SK-N-SH (cell line): ENCODE measurements at regions not wholly inside any gene's neighbourhood (a gene's known extent, or its start where the extent isn't known, plus 50 kb on each side); places are given as distances from the start of the nearest gene placed in this dataset.

Experiments
- CTCF ChIA-PET: fragments of 300-600, 350-600 bp; formaldehyde crosslinking; extraction: SDS; loops from one replicate; lab custom pipeline; 2021; lab: Yijun Ruan, JAX
- POLR2A ChIA-PET: fragments of 350-600 bp; sonication (Branson Sonifier 250); formaldehyde crosslinking; extraction: SDS; loops from one replicate; lab custom pipeline; 2020; ENCODE audit warnings: antibody characterized with exemption, inconsistent platforms; lab: Yijun Ruan, JAX
- DNase-seq: peaks from one replicate; pipeline ENCODE4 v3.0.0; 2012
- H2AFZ ChIP-seq: fragments of 200-600 bp; sonication (generic); 2 replicates; pipeline ENCODE4 v1.8.1; 2016; ENCODE audit warnings: antibody characterized with exemption, mild to moderate bottlenecking, low read depth
- H3F3A ChIP-seq: fragments of 200-600 bp; sonication (generic); replicated peaks from 2 replicates; pipeline ENCODE3; 2016; ENCODE audit warnings: antibody characterized with exemption, mild to moderate bottlenecking; ENCODE audit not compliant: insufficient read depth
- H3K27ac ChIP-seq, 2 experiments: fragments of 200-500 bp in 1 of 2; fragments of 200-600 bp in 1 of 2; sonication (Bioruptor generic) in 1 of 2; sonication (generic), shearing (Covaris generic) in 1 of 2; 2 replicates each; pipeline versions ENCODE4 v1.5.1 to v1.6.1; 2014 to 2016; ENCODE audit warnings: low read depth in 2 of 2, inconsistent platforms in 1 of 2, low read length in 1 of 2, mild to moderate bottlenecking in 1 of 2, mixed read lengths in 1 of 2
- H3K27me3 ChIP-seq: fragments of 200-600 bp; sonication (generic), shearing (Covaris generic); 2 replicates; pipeline ENCODE4 v1.6.1; 2016; ENCODE audit warnings: mixed run types; ENCODE audit not compliant: insufficient read depth
- H3K36me3 ChIP-seq, 2 experiments: fragments of 200-500 bp in 1 of 2; fragments of 200-600 bp in 1 of 2; sonication (Bioruptor generic) in 1 of 2; sonication (generic) in 1 of 2; replicated peaks in 1 of 2; 2 replicates each; pipeline versions ENCODE3 to v1.5.1; 2014 to 2016; ENCODE audit warnings: low read length in 1 of 2, mild to moderate bottlenecking in 1 of 2; ENCODE audit not compliant: insufficient read depth in 2 of 2, control insufficient read depth in 1 of 2
- H3K4me1 ChIP-seq, 2 experiments: fragments of 200-500 bp in 1 of 2; fragments of 200-600 bp in 1 of 2; sonication (Bioruptor generic) in 1 of 2; sonication (generic), shearing (Covaris generic) in 1 of 2; 2 replicates each; pipeline versions ENCODE4 v1.5.1 to v1.6.1; 2014 to 2016; ENCODE audit warnings: low read depth in 1 of 2, low read length in 1 of 2, mixed run types in 1 of 2; ENCODE audit not compliant: insufficient read depth in 2 of 2, control insufficient read depth in 1 of 2
- H3K4me2 ChIP-seq: fragments of 200-600 bp; sonication (generic), shearing (Covaris generic); 2 replicates; pipeline ENCODE4 v1.6.1; 2017; ENCODE audit warnings: mixed run types
- H3K4me3 ChIP-seq, 2 experiments: fragments of 200-500 bp in 1 of 2; fragments of 200-600 bp in 1 of 2; sonication (Bioruptor generic) in 1 of 2; sonication (generic), shearing (Covaris generic) in 1 of 2; 2 replicates each; pipeline versions ENCODE4 v1.5.1 to v1.8.1; 2014 to 2016; ENCODE audit warnings: low read depth in 2 of 2, inconsistent platforms in 1 of 2, low read length in 1 of 2, mild to moderate bottlenecking in 1 of 2, mixed read lengths in 1 of 2, moderate library complexity in 1 of 2
- H3K79me2 ChIP-seq: fragments of 200-600 bp; sonication (generic); 2 replicates; pipeline ENCODE4 v1.8.1; 2017; ENCODE audit warnings: mild to moderate bottlenecking; ENCODE audit not compliant: insufficient read depth
- H3K9ac ChIP-seq: fragments of 200-600 bp; sonication (generic); 2 replicates; pipeline ENCODE4 v1.6.1; 2017; ENCODE audit warnings: mixed run types
- H3K9me2 ChIP-seq: fragments of 200-600 bp; sonication (generic); 2 replicates; pipeline ENCODE4 v1.6.1; 2017; ENCODE audit warnings: mixed run types
- H3K9me3 ChIP-seq: fragments of 200-600 bp; sonication (generic); 2 replicates; pipeline ENCODE4 v1.6.1; 2017; ENCODE audit warnings: mixed run types, mild to moderate bottlenecking, moderate library complexity
- H4K20me1 ChIP-seq: fragments of 200-600 bp; sonication (generic); 2 replicates; pipeline ENCODE4 v1.6.1; 2017; ENCODE audit warnings: mild to moderate bottlenecking, mixed run types; ENCODE audit not compliant: insufficient read depth
- CHD2 ChIP-seq: fragments of 150-350 bp; IDR thresholded peaks from 2 replicates; pipeline ENCODE4 v1.6.1; 2018; ENCODE audit warnings: low read length; ENCODE audit not compliant: partially characterized antibody
- ELF1 ChIP-seq: IDR thresholded peaks from 2 replicates; pipeline ENCODE4 v1.4.0; 2012
- EZH2phosphoT487 ChIP-seq: fragments of 200-600 bp; sonication (generic); IDR thresholded peaks from 2 replicates; pipeline ENCODE4 v1.6.1; 2017; ENCODE audit warnings: low read depth, mixed run types, mild to moderate bottlenecking, antibody characterized with exemption, moderate library complexity, borderline replicate concordance
- FOSL2 ChIP-seq: IDR thresholded peaks from 2 replicates; pipeline ENCODE4 v1.4.0; 2012; ENCODE audit warnings: low read depth, mild to moderate bottlenecking, moderate library complexity, borderline replicate concordance
- FOXM1 ChIP-seq: IDR thresholded peaks from 2 replicates; pipeline ENCODE4 v1.4.0; 2012; ENCODE audit warnings: low read depth, mild to moderate bottlenecking
- GABPA ChIP-seq: IDR thresholded peaks from 2 replicates; pipeline ENCODE4 v1.4.0; 2012; ENCODE audit warnings: low read depth, mild to moderate bottlenecking
- GATA2 ChIP-seq: sonication (generic); formaldehyde crosslinking; IDR thresholded peaks from 2 replicates; pipeline ENCODE4 v1.5.0; 2020; ENCODE audit warnings: mild to moderate bottlenecking, missing genetic modification reagents
- JUND ChIP-seq: IDR thresholded peaks from 2 replicates; pipeline ENCODE4 v1.4.0; 2012
- MAX ChIP-seq: IDR thresholded peaks from 2 replicates; pipeline ENCODE4 v1.4.0; 2012; ENCODE audit warnings: low read depth
- MXI1 ChIP-seq: IDR thresholded peaks from 2 replicates; pipeline ENCODE4 v1.6.1; 2012; ENCODE audit warnings: mild to moderate bottlenecking, low read depth, low read length, improper control_type of control experiment
- NFIC ChIP-seq: IDR thresholded peaks from 2 replicates; pipeline ENCODE4 v1.4.0; 2012; ENCODE audit warnings: borderline replicate concordance
- NRF1 ChIP-seq: IDR thresholded peaks from 2 replicates; pipeline ENCODE4 v1.6.1; 2012; ENCODE audit warnings: low read depth, mild to moderate bottlenecking, low read length
- POLR2AphosphoS5 ChIP-seq: IDR thresholded peaks from 2 replicates; pipeline ENCODE4 v1.6.1; 2012; ENCODE audit warnings: low read depth, low read length
- RCOR1 ChIP-seq: fragments of 150-350 bp; IDR thresholded peaks from 2 replicates; pipeline ENCODE4 v1.6.1; 2017; ENCODE audit warnings: antibody characterized with exemption, low read length
- RFX5 ChIP-seq: IDR thresholded peaks from 2 replicates; pipeline ENCODE4 v1.6.1; 2012; ENCODE audit warnings: mild to moderate bottlenecking, improper control_type of control experiment, low read length
- SIN3A ChIP-seq: IDR thresholded peaks from 2 replicates; pipeline ENCODE4 v1.6.1; 2012; ENCODE audit warnings: low read depth, mild to moderate bottlenecking, low read length, moderate library complexity, borderline replicate concordance
- SMC3 ChIP-seq: IDR thresholded peaks from 2 replicates; pipeline ENCODE4 v1.6.1; 2012; ENCODE audit warnings: low read depth, low read length, improper control_type of control experiment
- TAF1 ChIP-seq: IDR thresholded peaks from 2 replicates; pipeline ENCODE4 v1.6.1; 2012; ENCODE audit warnings: low read depth, mild to moderate bottlenecking, low read length, moderate library complexity, borderline replicate concordance
- TCF12 ChIP-seq: IDR thresholded peaks from 2 replicates; pipeline ENCODE4 v1.4.0; 2012
- TEAD4 ChIP-seq: IDR thresholded peaks from 2 replicates; pipeline ENCODE4 v1.4.0; 2012; ENCODE audit warnings: mild to moderate bottlenecking, borderline replicate concordance; ENCODE audit not compliant: insufficient read depth
- USF2 ChIP-seq: fragments of 150-350 bp; IDR thresholded peaks from 2 replicates; pipeline ENCODE4 v1.6.1; 2017; ENCODE audit warnings: antibody characterized with exemption, low read length, low read depth, borderline replicate concordance
- YY1 ChIP-seq: IDR thresholded peaks from 2 replicates; pipeline ENCODE4 v1.4.0; 2012; ENCODE audit warnings: low read depth, mild to moderate bottlenecking
- WGBS: methylation state at CpG from one replicate; pipeline ENCODE4 v1.1.6; 2017; ENCODE audit warnings: low lambda C conversion rate; 5-methylcytosine and 5-hydroxymethylcytosine counted together
- TF ChIP-seq, protein P1 (sequence below): fragments of 150-350 bp; IDR thresholded peaks from 2 replicates; pipeline ENCODE4 v1.6.1; 2016; ENCODE audit warnings: mild to moderate bottlenecking, low read depth, low read length
- TF ChIP-seq, protein P2 (sequence below): IDR thresholded peaks from 2 replicates; pipeline ENCODE4 v1.6.1; 2012; ENCODE audit warnings: mild to moderate bottlenecking, low read depth, low read length, moderate library complexity
- TF ChIP-seq, protein P3 (sequence below): fragments of 200-600 bp; sonication (generic); IDR thresholded peaks from 2 replicates; pipeline ENCODE4 v1.6.1; 2017; ENCODE audit warnings: antibody characterized with exemption, mild to moderate bottlenecking, moderate library complexity
- TF ChIP-seq, protein P4 (sequence below): IDR thresholded peaks from 2 replicates; pipeline ENCODE4; 2012

DNA sequence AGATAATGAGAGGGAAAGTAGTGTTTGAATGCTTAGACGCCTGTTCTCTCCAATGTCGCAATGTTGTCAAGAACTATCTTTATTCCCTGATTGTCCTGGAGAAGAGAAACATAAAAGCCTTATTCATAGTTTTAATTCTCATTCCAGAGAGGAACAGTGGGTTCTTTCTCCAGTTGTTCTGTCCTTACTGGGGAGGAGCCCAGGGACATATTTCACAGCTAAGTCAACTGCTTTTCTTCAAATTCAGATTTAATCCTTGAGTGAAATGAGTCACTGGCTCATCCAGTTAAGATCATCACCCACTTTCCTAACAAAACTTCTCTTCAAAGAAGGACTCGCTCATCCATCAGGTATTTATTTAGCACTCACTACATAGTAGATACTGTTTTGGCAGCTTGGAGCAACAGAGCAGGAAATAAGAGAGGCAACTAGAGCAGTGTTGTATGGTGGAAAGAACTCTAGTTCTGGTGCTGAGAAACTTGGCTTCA is 365.7 kb upstream of the USP24 start:
- no peaks in the 10 kb centered on the region for H3K79me2 ChIP-seq
- CTCF ChIA-PET, result interaction anchor here (0.7 to 1.2 kb wide), 3 partner anchors 22 to 997 kb away, joined by 3 to 4 read pairs (median 3); no protein-coding TSS in a partner anchor
- H3K9me3 ChIP-seq, result no peaks in the 10 kb centered on the region
- no peaks in the 10 kb centered on the region for H3K9me2 ChIP-seq
- peaks cover 21 to 28% of the 10 kb centered on the region in 2 experiments for H3K4me1 ChIP-seq
- peak overlapping the region; percentile 11; the same call in 1 of the 2 replicates for H3K4me2 ChIP-seq
- H3F3A ChIP-seq, result peaks cover 24% of the 10 kb centered on the region
- no peak for DNase-seq
- H2AFZ ChIP-seq, result no peak overlapping the region
- POLR2A ChIA-PET, result no interaction called here
- no peak overlapping the region for H3K9ac ChIP-seq
- no peak overlapping the region for H3K4me3 ChIP-seq
- H4K20me1 ChIP-seq, result no peaks in the 10 kb centered on the region
- WGBS, result 26% methylated on average over 3 of the region's 3 CpGs
- peak overlapping the region; percentile 43 to 86 for H3K27ac ChIP-seq
- no peaks in the 10 kb centered on the region for H3K36me3 ChIP-seq
- no peaks in the 10 kb centered on the region for H3K27me3 ChIP-seq
- TF ChIP-seq SIN3A (no peak), NRF1 (no peak), NFIC (peak; percentile 75), RFX5 (no peak), YY1 (no peak), EZH2phosphoT487 (no peak), GABPA (no peak), USF2 (no peak), MXI1 (no peak), GATA2 (CRISPR knock-in tag) (no peak), TEAD4 (peak; percentile 52; the same call in 1 of the 2 replicates), JUND (peak; percentile 78), FOSL2 (peak; percentile 89), POLR2AphosphoS5 (peak; percentile 44; the same call in 1 of the 2 replicates), RCOR1 (no peak), SMC3 (no peak), TCF12 (peak; percentile 93), CHD2 (no peak), TAF1 (no peak), MAX (no peak), FOXM1 (no peak), ELF1 (no peak)
- TF ChIP-seq, protein P1, sequence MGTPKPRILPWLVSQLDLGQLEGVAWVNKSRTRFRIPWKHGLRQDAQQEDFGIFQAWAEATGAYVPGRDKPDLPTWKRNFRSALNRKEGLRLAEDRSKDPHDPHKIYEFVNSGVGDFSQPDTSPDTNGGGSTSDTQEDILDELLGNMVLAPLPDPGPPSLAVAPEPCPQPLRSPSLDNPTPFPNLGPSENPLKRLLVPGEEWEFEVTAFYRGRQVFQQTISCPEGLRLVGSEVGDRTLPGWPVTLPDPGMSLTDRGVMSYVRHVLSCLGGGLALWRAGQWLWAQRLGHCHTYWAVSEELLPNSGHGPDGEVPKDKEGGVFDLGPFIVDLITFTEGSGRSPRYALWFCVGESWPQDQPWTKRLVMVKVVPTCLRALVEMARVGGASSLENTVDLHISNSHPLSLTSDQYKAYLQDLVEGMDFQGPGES, result no peak
- TF ChIP-seq, protein P2, sequence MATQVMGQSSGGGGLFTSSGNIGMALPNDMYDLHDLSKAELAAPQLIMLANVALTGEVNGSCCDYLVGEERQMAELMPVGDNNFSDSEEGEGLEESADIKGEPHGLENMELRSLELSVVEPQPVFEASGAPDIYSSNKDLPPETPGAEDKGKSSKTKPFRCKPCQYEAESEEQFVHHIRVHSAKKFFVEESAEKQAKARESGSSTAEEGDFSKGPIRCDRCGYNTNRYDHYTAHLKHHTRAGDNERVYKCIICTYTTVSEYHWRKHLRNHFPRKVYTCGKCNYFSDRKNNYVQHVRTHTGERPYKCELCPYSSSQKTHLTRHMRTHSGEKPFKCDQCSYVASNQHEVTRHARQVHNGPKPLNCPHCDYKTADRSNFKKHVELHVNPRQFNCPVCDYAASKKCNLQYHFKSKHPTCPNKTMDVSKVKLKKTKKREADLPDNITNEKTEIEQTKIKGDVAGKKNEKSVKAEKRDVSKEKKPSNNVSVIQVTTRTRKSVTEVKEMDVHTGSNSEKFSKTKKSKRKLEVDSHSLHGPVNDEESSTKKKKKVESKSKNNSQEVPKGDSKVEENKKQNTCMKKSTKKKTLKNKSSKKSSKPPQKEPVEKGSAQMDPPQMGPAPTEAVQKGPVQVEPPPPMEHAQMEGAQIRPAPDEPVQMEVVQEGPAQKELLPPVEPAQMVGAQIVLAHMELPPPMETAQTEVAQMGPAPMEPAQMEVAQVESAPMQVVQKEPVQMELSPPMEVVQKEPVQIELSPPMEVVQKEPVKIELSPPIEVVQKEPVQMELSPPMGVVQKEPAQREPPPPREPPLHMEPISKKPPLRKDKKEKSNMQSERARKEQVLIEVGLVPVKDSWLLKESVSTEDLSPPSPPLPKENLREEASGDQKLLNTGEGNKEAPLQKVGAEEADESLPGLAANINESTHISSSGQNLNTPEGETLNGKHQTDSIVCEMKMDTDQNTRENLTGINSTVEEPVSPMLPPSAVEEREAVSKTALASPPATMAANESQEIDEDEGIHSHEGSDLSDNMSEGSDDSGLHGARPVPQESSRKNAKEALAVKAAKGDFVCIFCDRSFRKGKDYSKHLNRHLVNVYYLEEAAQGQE, result no peak
- TF ChIP-seq, protein P3, sequence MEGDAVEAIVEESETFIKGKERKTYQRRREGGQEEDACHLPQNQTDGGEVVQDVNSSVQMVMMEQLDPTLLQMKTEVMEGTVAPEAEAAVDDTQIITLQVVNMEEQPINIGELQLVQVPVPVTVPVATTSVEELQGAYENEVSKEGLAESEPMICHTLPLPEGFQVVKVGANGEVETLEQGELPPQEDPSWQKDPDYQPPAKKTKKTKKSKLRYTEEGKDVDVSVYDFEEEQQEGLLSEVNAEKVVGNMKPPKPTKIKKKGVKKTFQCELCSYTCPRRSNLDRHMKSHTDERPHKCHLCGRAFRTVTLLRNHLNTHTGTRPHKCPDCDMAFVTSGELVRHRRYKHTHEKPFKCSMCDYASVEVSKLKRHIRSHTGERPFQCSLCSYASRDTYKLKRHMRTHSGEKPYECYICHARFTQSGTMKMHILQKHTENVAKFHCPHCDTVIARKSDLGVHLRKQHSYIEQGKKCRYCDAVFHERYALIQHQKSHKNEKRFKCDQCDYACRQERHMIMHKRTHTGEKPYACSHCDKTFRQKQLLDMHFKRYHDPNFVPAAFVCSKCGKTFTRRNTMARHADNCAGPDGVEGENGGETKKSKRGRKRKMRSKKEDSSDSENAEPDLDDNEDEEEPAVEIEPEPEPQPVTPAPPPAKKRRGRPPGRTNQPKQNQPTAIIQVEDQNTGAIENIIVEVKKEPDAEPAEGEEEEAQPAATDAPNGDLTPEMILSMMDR, result no peak
- TF ChIP-seq, protein P4, sequence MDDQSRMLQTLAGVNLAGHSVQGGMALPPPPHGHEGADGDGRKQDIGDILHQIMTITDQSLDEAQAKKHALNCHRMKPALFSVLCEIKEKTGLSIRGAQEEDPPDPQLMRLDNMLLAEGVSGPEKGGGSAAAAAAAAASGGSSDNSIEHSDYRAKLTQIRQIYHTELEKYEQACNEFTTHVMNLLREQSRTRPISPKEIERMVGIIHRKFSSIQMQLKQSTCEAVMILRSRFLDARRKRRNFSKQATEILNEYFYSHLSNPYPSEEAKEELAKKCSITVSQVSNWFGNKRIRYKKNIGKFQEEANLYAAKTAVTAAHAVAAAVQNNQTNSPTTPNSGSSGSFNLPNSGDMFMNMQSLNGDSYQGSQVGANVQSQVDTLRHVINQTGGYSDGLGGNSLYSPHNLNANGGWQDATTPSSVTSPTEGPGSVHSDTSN, result peak; percentile 89
